ENCODE measurements at regions not wholly inside any gene's neighbourhood (a gene's known extent, or its start where the extent isn't known, plus 50 kb on each side); places are given as distances from the start of the nearest gene placed in this dataset.
A peak's percentile ranks its signal among the peaks of the same experiment; 100 is the strongest.

GRCh38 chr9:107218829-107219485 is 64.1 kb upstream of the RAD23B start:
- no peak overlapping the region for H3K27ac Mint-ChIP-seq
- no peaks in the 10 kb centered on the region for H3K9me3 Mint-ChIP-seq
- no peaks in the 10 kb centered on the region for H3K27me3 Mint-ChIP-seq (ENCODE audit: low read depth, poor library complexity)
- DNase-seq: no peak
- TF ChIP-seq, protein P1, sequence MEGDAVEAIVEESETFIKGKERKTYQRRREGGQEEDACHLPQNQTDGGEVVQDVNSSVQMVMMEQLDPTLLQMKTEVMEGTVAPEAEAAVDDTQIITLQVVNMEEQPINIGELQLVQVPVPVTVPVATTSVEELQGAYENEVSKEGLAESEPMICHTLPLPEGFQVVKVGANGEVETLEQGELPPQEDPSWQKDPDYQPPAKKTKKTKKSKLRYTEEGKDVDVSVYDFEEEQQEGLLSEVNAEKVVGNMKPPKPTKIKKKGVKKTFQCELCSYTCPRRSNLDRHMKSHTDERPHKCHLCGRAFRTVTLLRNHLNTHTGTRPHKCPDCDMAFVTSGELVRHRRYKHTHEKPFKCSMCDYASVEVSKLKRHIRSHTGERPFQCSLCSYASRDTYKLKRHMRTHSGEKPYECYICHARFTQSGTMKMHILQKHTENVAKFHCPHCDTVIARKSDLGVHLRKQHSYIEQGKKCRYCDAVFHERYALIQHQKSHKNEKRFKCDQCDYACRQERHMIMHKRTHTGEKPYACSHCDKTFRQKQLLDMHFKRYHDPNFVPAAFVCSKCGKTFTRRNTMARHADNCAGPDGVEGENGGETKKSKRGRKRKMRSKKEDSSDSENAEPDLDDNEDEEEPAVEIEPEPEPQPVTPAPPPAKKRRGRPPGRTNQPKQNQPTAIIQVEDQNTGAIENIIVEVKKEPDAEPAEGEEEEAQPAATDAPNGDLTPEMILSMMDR (IDR thresholded peaks at IDR 0.05): no peak
- H3K4me3 Mint-ChIP-seq: no peak overlapping the region
- no peaks in the 10 kb centered on the region for H3K36me3 Mint-ChIP-seq (ENCODE audit: low read depth)
- peaks cover 43% of the 10 kb centered on the region for H3K4me1 Mint-ChIP-seq

DNA sequence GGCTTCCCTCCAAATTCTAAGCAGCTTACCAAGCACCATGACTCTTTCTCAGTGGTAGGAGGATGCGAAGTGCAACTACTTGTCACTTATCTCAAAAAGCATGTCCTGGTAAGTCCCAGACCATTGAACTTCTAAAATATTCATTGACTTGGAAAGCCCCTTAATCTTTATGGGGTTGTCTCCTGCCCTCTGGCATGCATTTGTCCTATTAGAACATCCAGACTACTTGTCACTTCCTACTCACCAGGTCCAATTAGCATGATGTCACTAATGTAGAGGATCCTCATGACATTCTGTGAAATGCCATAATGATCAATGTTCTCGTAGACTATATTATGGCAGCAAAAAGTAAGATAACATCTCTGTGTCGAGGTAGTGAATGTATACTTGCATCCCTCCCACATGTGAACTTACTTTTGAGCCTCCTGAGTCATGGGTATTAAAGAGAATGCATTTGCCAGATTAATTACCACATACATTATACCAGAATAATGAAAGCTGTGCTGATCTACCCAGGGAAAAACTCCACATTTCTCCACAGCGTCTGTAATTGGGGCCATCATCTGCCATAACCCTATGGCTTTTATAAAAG is 63.5 kb upstream of the RAD23B start:
- H3K9me3 Mint-ChIP-seq: no peaks in the 10 kb centered on the region
- peaks cover 42% of the 10 kb centered on the region for H3K4me1 Mint-ChIP-seq
- H3K27me3 Mint-ChIP-seq (ENCODE audit: low read depth, poor library complexity): no peaks in the 10 kb centered on the region
- no peaks in the 10 kb centered on the region for H3K36me3 Mint-ChIP-seq (ENCODE audit: low read depth)
- TF ChIP-seq, protein P1 (IDR thresholded peaks at IDR 0.05): no peak
- H3K4me3 Mint-ChIP-seq: no peak overlapping the region
- no peak for DNase-seq
- H3K27ac Mint-ChIP-seq: no peak overlapping the region

DNA sequence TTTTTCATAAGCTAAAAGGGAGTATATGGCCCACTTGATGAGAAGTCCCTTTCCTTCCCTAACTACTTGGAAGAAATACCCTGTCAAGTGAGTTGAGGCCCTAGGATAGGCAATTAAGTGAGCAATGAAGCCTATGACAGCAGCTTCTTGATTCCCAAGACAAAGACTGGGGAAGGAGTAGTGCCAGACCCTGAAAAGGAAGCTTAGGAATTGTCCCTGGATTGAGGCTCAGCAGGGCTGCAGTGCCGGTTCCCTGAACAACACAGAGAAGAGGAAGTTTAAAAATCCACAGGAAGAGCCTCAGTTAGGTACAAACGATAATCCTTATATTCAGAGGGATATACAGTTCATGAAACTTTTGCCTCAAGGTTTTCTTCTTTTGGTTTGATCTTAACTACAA is 61.8 kb upstream of the RAD23B start:
- Mint-ChIP-seq H3K27ac (peak overlapping the region; percentile 63), H3K9me3 (no peaks in the 10 kb centered on the region), H3K27me3 (ENCODE audit: low read depth, poor library complexity) (no peaks in the 10 kb centered on the region), H3K4me1 (peaks cover 42% of the 10 kb centered on the region), H3K4me3 (no peak overlapping the region), H3K36me3 (ENCODE audit: low read depth) (no peaks in the 10 kb centered on the region)
- TF ChIP-seq, protein P1 (IDR thresholded peaks at IDR 0.05): no peak
- DNase-seq: no peak

DNA sequence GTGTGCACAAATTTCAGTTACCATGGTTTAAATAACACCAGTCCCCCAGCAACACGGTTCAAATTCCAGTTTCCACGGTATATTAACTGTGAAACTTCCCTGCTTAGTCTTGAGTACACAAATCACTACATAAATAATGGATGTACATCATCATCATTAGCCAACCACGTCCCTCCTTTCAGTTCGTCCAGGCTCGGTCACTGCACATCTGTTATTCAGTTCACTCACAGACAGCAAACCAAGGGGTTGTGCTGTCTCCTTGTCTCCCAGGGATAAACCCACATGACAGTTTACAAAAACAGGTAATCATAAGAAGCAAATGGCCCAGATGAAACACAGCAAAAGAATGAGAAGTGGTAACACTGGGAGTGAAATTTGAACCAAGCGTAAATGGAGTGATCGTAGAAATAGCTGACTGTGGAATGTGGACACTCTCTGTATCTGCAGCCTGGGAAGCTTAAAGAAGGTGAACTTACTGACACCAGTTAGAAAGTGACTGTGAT is 61.0 kb upstream of the RAD23B start:
- Mint-ChIP-seq H3K4me1 (peaks cover 40% of the 10 kb centered on the region), H3K4me3 (peak overlapping the region; percentile 17), H3K36me3 (ENCODE audit: low read depth) (no peaks in the 10 kb centered on the region), H3K27me3 (ENCODE audit: low read depth, poor library complexity) (no peaks in the 10 kb centered on the region), H3K27ac (peak overlapping the region; percentile 6), H3K9me3 (no peaks in the 10 kb centered on the region)
- no peak for DNase-seq
- TF ChIP-seq, protein P1 (IDR thresholded peaks at IDR 0.05): no peak

GRCh38 chr9:107223381-107223780 is 59.7 kb upstream of the RAD23B start:
- H3K27ac Mint-ChIP-seq: no peak overlapping the region
- H3K9me3 Mint-ChIP-seq: no peaks in the 10 kb centered on the region
- H3K27me3 Mint-ChIP-seq (ENCODE audit: low read depth, poor library complexity): no peaks in the 10 kb centered on the region
- H3K4me1 Mint-ChIP-seq: peaks cover 39% of the 10 kb centered on the region
- DNase-seq: no peak
- H3K36me3 Mint-ChIP-seq (ENCODE audit: low read depth): no peaks in the 10 kb centered on the region
- TF ChIP-seq, protein P1 (IDR thresholded peaks at IDR 0.05): no peak
- no peak overlapping the region for H3K4me3 Mint-ChIP-seq

GRCh38 chr9:107224252-107224651 is 58.8 kb upstream of the RAD23B start:
- Mint-ChIP-seq H3K36me3 (ENCODE audit: low read depth) (no peaks in the 10 kb centered on the region), H3K9me3 (no peaks in the 10 kb centered on the region), H3K27ac (no peak overlapping the region), H3K4me1 (peaks cover 39% of the 10 kb centered on the region), H3K4me3 (no peak overlapping the region), H3K27me3 (ENCODE audit: low read depth, poor library complexity) (no peaks in the 10 kb centered on the region)
- TF ChIP-seq, protein P1 (IDR thresholded peaks at IDR 0.05): no peak
- no peak for DNase-seq

All from nephron progenitor cell (in vitro differentiated cells).